Transverse colon (tissue), 3 donors: ENCODE measurements at regions not wholly inside any gene's neighbourhood (a gene's known extent, or its start where the extent isn't known, plus 50 kb on each side); places are given as distances from the start of the nearest gene placed in this dataset.

Experiments used
- EP300 ChIP-seq: sonication (generic); formaldehyde crosslinking; IDR thresholded peaks from one replicate; pipeline ENCODE4 v1.6.1; 2017; ENCODE audit warnings: antibody characterized with exemption, low read depth
- POLR2A ChIP-seq: fragments of 450-650 bp; IDR thresholded peaks from one replicate; pipeline ENCODE4 v1.6.1; 2016; ENCODE audit warnings: antibody characterized with exemption, mild to moderate bottlenecking, moderate library complexity
- TF ChIP-seq, protein P1 (sequence below), 5 experiments: fragments of 200-600 bp in 3 of 5; fragments of 450-650 bp in 2 of 5; sonication (generic) in 3 of 5; IDR thresholded peaks; 1 replicate in 2 of 5; 2 replicates in 3 of 5; pipeline ENCODE4 v1.5.1; 2016 to 2017; ENCODE audit warnings: antibody characterized with exemption in 5 of 5, inconsistent platforms in 3 of 5, mild to moderate bottlenecking in 2 of 5, moderate library complexity in 1 of 5

DNA sequence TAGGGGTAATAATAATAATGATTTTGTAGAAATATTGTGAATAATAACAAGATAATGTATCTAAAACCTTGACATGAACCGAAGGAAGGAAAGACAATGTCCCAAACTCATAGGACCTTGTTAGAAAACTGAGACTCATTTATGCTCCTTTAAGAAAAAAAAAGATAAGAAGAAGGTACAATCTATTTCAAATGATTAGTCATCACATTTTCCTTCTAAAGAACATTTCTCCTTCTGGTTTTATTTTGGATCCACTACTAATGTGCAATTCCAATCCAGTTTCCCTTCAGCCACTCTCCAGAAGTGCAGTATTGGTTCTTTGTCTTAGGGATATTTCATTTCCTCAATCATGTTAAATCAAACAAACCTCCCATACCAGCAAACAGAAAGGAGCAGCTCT lies 526.7 kb downstream of the FUT8 start:
- no peak for TF ChIP-seq POLR2A
- TF ChIP-seq, protein P1, sequence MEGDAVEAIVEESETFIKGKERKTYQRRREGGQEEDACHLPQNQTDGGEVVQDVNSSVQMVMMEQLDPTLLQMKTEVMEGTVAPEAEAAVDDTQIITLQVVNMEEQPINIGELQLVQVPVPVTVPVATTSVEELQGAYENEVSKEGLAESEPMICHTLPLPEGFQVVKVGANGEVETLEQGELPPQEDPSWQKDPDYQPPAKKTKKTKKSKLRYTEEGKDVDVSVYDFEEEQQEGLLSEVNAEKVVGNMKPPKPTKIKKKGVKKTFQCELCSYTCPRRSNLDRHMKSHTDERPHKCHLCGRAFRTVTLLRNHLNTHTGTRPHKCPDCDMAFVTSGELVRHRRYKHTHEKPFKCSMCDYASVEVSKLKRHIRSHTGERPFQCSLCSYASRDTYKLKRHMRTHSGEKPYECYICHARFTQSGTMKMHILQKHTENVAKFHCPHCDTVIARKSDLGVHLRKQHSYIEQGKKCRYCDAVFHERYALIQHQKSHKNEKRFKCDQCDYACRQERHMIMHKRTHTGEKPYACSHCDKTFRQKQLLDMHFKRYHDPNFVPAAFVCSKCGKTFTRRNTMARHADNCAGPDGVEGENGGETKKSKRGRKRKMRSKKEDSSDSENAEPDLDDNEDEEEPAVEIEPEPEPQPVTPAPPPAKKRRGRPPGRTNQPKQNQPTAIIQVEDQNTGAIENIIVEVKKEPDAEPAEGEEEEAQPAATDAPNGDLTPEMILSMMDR (IDR thresholded peaks at IDR 0.05), result no peak
- no peak for TF ChIP-seq EP300
